ENCODE measurements at regions not wholly inside any gene's neighbourhood (a gene's known extent, or its start where the extent isn't known, plus 50 kb on each side); places are given as distances from the start of the nearest gene placed in this dataset.
"Not testable (repeated sequence)": the region's sequence is repeated elsewhere in the genome, so short reads cannot be mapped to it uniquely, and the experiment has no call there.

DNA sequence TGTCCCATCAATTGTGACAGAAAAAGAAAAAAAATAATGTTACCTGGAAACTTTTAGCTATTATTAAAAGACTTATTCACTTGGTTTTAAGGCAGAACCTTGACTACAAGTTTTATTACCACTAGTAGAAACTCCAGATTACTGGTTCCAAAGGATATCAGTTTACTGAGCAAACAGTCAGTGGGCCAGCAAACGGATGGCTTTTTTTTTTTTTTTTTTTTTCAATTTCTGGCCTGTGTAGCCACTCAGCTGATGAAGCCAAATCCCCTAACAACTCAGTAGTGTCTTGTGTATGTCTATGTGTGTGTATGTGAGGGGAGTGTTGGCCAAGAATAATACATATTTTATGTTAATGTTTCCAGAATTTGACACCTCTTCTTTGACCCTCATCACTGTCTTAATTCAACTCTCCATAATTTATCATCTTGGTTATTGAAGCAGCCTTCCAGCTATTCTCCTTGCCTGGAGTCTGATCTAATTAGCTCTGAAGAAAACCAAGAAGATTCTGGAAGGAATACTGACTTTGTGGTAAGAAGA, 724.9 kb downstream of the NSUN3 start:
- Mint-ChIP-seq H3K9me3 (peaks cover 12% of the 10 kb centered on the region), H3K4me1 (no peaks in the 10 kb centered on the region), H3K36me3 (ENCODE audit: low read depth) (no peaks in the 10 kb centered on the region), H3K27ac (no peak overlapping the region), H3K4me3 (no peak overlapping the region), H3K27me3 (no peaks in the 10 kb centered on the region)
- no peak for ATAC-seq
- no peak for DNase-seq

DNA sequence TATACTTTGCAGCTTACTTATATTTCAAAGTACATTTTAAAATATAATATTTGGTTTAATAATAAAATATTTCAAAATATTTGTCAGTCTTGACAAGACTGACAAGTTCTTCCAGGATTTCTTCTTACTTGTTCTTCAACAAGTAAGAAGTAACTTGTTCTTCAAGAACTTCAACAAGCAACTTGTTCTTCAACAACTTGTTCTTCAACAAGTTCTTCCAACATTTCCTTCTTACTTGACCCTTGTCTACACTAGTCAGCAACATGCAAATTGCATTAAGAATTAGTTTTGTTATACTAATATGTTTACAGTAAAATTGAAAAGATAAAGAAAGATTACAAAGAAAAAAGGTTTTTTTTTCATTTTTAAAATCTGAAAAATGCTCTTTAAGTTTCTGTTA, 731.7 kb downstream of the NSUN3 start:
- H3K4me1 Mint-ChIP-seq = no peaks in the 10 kb centered on the region
- no peak overlapping the region for H3K27ac Mint-ChIP-seq
- no peaks in the 10 kb centered on the region for H3K27me3 Mint-ChIP-seq
- no peaks in the 10 kb centered on the region for H3K36me3 Mint-ChIP-seq (ENCODE audit: low read depth)
- ATAC-seq = no peak
- no peak for DNase-seq
- H3K4me3 Mint-ChIP-seq = no peak overlapping the region
- peaks cover 5% of the 10 kb centered on the region for H3K9me3 Mint-ChIP-seq

DNA sequence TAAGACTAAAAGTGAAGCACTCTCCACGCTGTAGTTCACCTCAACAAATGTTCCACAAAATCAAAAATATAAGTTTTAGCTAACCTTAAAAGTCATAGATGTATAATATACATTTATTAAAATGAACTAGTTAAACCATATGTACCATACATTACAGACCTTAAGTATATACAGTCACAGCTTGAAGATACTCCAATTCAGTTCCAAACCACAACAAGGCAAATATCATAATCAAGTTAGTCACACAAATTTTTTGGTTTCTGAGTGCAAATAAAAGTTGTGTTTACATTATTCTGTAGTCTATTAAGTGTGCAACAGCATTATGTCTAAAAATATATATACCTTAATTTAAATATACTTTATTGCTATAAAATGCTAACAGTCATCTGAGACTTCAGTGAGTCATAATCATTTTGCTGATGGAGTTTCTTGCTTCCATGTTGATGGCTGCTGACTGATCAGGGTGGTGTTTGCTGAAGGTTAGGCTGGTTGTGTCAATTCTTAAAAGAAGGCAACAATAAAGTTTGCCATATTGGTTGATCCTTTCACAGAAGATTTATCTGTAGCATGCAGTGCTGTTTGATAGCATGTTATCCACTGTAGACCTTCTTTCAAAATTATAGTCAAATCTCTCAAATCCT, 736.7 kb downstream of the NSUN3 start:
- ATAC-seq = no peak
- no peak overlapping the region for H3K27ac Mint-ChIP-seq

DNA sequence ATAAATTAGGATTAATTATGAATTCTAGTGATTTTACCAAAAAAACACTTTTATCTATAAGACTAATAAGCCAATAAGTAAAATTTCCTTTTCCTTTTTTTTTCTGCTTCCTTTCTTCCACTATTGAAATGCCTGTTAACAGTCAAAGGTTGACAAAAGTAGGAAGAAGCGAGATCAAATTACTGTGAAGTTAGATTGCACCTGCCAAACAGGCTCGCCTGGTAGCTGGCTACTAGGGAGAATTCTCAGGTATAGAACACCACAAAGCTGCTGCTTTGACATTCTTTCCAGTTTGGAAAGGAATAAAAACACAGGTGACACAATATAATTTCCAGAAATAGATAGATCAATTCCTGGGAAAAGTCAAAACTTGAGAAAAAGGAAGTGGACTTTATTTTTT, 749.0 kb downstream of the NSUN3 start:
- DNase-seq (no peak), ATAC-seq (no peak)
- Mint-ChIP-seq H3K4me1 (no peaks in the 10 kb centered on the region), H3K9me3 (no peaks in the 10 kb centered on the region), H3K27ac (no peak overlapping the region), H3K27me3 (no peaks in the 10 kb centered on the region), H3K4me3 (no peak overlapping the region), H3K36me3 (ENCODE audit: low read depth) (no peaks in the 10 kb centered on the region)

More for the DNA sequence above, 736.7 kb downstream of the NSUN3 start:
- H3K4me3 Mint-ChIP-seq = no peak overlapping the region
- H3K4me1 Mint-ChIP-seq = no peaks in the 10 kb centered on the region
- DNase-seq = no peak
- H3K36me3 Mint-ChIP-seq (ENCODE audit: low read depth) = no peaks in the 10 kb centered on the region
- no peaks in the 10 kb centered on the region for H3K27me3 Mint-ChIP-seq
- peaks cover 7% of the 10 kb centered on the region for H3K9me3 Mint-ChIP-seq

DNA sequence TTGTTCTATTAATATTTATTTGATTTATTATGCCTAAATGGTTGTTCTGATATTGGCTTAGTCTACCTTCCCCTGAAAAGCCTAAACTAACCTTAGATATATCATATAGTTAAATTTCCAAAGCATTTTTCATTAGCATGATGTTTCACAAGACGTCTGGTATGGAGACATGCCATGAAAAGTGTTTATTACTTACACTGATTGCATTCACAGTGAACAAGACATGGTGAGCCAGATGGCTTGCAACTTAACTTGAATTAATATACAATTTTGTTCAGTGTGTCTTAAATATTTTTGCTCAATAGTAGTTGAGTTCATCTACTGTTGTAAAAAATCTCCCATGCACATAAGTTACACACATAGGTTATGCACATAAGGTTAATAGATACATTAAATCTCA, 758.4 kb downstream of the NSUN3 start:
- no peaks in the 10 kb centered on the region for H3K9me3 Mint-ChIP-seq
- ATAC-seq (no peak), DNase-seq (no peak)
- H3K27me3 Mint-ChIP-seq = no peaks in the 10 kb centered on the region
- H3K4me1 Mint-ChIP-seq = no peaks in the 10 kb centered on the region
- no peaks in the 10 kb centered on the region for H3K36me3 Mint-ChIP-seq (ENCODE audit: low read depth)
- no peak overlapping the region for H3K27ac Mint-ChIP-seq
- no peak overlapping the region for H3K4me3 Mint-ChIP-seq

DNA sequence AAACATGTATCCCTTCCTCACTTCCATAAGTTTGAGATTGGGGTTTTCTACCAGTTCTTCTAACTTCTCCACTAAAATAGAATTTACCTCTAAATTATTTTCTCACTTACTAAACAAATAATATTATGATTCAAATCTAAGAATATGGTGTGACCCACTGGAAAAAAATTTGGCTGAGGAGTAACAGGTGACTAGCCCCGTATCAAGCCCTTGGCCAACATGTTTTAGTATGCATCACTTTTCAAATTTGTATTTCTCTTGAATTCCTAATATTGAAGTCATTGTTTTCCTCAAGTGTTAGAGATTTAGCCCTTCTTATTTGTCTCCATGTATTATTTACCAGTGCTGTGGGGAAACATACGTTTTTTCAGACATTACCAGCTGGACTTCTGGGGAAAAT, 759.4 kb downstream of the NSUN3 start:
- H3K36me3 Mint-ChIP-seq (ENCODE audit: low read depth) = no peaks in the 10 kb centered on the region
- no peaks in the 10 kb centered on the region for H3K4me1 Mint-ChIP-seq
- H3K4me3 Mint-ChIP-seq = no peak overlapping the region
- no peaks in the 10 kb centered on the region for H3K9me3 Mint-ChIP-seq
- ATAC-seq (no peak), DNase-seq (no peak)
- H3K27ac Mint-ChIP-seq = no peak overlapping the region
- H3K27me3 Mint-ChIP-seq = no peaks in the 10 kb centered on the region

DNA sequence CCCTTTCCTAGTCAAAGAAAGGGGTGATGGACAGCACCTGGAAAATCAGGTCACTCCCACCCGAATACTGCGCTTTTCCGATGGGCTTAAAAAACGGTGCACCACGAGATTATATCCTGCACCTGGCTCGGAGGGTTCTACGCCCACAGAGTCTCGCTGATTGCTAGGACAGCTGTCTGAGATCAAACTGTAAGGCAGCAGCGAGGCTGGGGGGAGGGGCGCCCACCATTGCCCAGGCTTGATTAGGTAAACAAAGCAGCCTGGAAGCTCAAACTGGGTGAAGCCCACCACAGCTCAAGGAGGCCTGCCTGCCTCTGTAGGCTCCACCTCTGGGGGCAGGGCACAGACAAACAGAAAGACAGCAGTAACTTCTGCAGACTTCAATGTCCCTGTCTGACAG, 783.4 kb downstream of the NSUN3 start:
- not testable (repeated sequence) for H3K4me1 Mint-ChIP-seq; H3K27ac Mint-ChIP-seq; H3K4me3 Mint-ChIP-seq; DNase-seq; H3K9me3 Mint-ChIP-seq; H3K36me3 Mint-ChIP-seq (ENCODE audit: low read depth); H3K27me3 Mint-ChIP-seq; ATAC-seq

DNA sequence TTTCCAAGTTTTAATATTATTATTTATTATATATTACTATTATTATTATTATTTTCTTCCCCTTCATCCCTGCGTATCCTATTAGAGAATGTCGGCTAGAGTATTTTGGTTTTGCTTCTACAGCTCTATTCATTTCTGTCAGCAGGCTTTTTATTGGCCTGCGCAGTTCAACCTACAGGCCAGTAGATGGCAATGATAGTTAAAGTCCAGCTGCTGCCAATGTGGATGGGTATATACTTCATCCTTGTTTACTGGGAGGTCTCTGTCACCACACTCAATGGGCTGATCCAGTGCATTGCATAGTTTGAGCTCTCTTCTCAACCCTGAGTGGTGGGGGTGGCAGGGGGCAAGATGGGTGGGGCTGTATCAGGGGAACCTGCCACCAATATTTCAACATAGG, 799.8 kb downstream of the NSUN3 start:
- DNase-seq (no peak), ATAC-seq (no peak)
- Mint-ChIP-seq H3K4me1 (no peaks in the 10 kb centered on the region), H3K4me3 (no peak overlapping the region), H3K36me3 (ENCODE audit: low read depth) (no peaks in the 10 kb centered on the region), H3K27me3 (no peaks in the 10 kb centered on the region), H3K27ac (no peak overlapping the region), H3K9me3 (peaks cover 30% of the 10 kb centered on the region)

DNA sequence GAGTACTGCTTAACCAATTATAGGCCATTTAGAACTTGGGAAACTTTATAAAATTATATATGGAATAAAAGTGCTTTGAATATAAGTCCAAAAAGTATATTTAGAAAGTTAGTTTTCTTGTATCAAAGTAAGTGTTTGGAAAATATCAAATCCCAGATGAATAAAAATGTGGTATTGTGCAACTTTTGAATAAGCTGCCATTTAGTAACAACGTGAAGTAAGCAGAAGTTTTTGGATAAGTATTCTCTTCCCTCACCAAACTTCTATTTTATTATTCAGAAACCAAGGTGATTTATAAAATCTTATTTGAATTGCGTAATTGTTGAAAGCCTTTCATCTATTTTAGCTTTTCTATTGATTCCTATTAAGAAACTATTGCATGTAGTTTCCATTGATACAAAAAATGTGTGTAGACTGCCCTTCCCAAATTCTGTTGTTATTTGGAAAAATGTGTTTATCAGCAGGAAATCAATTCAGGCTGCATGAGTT, 806.2 kb downstream of the NSUN3 start:
- Mint-ChIP-seq H3K36me3 (ENCODE audit: low read depth) (no peaks in the 10 kb centered on the region), H3K4me3 (no peak overlapping the region), H3K27me3 (no peaks in the 10 kb centered on the region), H3K4me1 (no peaks in the 10 kb centered on the region), H3K9me3 (peaks cover 5% of the 10 kb centered on the region), H3K27ac (no peak overlapping the region)
- DNase-seq (no peak), ATAC-seq (no peak)

DNA sequence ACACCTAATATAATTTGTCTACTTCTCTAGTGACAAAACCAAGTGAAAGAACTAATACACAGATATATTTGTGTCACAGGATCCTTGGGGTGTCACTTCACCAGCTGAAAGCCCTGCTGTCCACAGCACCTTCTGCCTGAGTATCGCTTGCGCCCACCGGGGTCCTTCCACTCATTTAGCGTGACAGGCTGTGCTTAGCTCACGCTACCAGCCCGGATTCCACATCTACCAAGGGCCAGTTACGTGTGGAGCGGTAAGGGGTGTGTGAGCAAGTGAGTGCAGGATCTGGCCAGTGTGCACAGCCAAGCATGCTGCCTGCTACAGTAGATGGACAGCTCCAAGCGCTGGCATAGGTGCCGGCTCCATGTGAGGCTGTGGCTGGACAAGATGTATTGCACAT, 810.9 kb downstream of the NSUN3 start:
- Mint-ChIP-seq H3K9me3 (peaks cover 5% of the 10 kb centered on the region), H3K27ac (no peak overlapping the region), H3K27me3 (no peaks in the 10 kb centered on the region), H3K4me3 (no peak overlapping the region), H3K36me3 (ENCODE audit: low read depth) (no peaks in the 10 kb centered on the region), H3K4me1 (no peaks in the 10 kb centered on the region)
- no peak for DNase-seq
- ATAC-seq = no peak

DNA sequence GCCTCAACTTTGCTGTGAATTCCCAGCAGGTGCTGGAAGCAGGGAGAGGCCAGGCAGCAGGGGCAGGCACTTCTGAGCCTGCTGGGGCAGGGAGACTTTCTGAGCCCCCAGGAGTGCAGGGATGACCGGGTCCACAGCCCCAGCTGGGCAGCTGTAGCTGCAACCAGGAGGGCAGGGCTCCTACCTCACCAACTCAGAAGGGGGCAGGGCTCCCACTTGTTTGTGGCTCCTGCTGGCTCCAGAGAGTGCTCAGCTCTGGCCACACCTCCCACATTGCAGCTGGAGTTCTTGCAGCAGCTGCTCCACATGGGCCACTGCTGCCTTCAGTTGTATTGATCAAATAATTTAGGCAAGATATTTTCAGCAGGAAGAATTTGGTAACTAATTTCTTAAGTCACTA, 812.3 kb downstream of the NSUN3 start:
- ATAC-seq (no peak), DNase-seq (no peak)
- no peak overlapping the region for H3K4me3 Mint-ChIP-seq
- peaks cover 5% of the 10 kb centered on the region for H3K9me3 Mint-ChIP-seq
- no peaks in the 10 kb centered on the region for H3K4me1 Mint-ChIP-seq
- H3K36me3 Mint-ChIP-seq (ENCODE audit: low read depth) = no peaks in the 10 kb centered on the region
- no peaks in the 10 kb centered on the region for H3K27me3 Mint-ChIP-seq
- no peak overlapping the region for H3K27ac Mint-ChIP-seq

DNA sequence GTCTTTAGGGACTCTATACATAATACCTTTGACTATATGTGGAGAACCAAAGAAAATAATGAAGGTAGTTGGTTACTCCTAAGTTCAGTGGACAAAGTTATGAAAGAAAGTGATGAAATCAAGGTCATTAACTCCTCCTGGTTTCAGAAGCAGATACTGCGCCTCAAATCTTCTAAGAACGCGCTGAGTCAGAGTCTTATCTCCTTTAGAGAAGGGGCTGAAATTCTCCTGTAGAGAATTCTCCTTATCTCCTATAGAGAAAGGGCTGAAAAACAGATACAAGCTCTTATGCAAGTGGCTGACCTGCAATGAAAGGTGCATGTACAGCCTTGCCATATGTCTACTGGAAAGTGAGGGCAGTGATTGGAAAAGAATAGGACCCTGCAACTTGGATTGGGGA, 824.2 kb downstream of the NSUN3 start:
- DNase-seq = no peak
- ATAC-seq = no peak
- H3K36me3 Mint-ChIP-seq (ENCODE audit: low read depth) = no peaks in the 10 kb centered on the region
- peaks cover 15% of the 10 kb centered on the region for H3K9me3 Mint-ChIP-seq
- H3K27ac Mint-ChIP-seq = no peak overlapping the region
- H3K27me3 Mint-ChIP-seq = no peaks in the 10 kb centered on the region
- no peaks in the 10 kb centered on the region for H3K4me1 Mint-ChIP-seq
- H3K4me3 Mint-ChIP-seq = no peak overlapping the region

DNA sequence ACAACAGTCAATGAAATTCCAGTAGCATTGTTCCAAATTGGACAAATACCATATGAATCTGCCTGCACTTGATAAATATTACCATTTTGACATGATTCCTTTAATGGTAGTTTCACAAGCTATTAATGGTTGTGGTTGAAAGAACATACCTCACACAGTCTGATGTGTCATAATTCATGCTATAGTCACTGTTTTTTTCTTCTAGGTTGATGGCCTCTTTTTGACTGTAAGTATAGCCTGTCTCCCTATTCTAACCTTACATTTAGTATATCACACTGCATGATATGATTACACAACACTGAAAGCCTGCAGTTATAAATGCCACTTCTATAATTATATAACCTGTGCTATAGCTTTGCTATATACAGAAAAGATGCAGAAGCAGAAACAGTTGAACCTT, 834.1 kb downstream of the NSUN3 start:
- H3K4me3 Mint-ChIP-seq = no peak overlapping the region
- DNase-seq (no peak), ATAC-seq (no peak)
- no peaks in the 10 kb centered on the region for H3K4me1 Mint-ChIP-seq
- no peaks in the 10 kb centered on the region for H3K27me3 Mint-ChIP-seq
- H3K9me3 Mint-ChIP-seq = no peaks in the 10 kb centered on the region
- H3K36me3 Mint-ChIP-seq (ENCODE audit: low read depth) = no peaks in the 10 kb centered on the region
- H3K27ac Mint-ChIP-seq = no peak overlapping the region

DNA sequence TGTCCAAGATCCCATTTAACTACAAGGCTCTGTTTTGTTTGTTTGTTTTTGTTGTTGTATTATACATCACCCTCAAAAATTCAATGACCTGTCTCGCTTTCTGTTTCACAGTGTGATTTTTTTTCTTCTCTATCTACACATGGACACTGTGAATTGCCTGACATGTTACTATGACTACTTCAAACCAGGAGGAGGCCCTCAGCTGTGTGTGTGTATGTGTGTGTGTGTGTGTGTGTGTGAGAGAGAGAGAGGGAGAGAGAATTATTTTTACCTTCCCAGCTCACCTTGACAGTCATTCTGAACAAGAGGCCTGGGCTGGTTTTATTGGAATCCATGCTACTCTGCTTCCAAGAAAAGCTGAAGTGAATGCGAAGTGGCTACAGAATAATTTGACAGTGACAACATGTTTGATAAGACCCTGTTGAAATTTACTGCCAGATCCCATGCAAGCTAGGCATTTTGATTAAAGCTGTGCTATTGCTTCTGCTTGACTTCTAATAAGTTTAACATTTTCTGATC, 841.4 kb downstream of the NSUN3 start:
- Mint-ChIP-seq H3K27ac (no peak overlapping the region), H3K4me3 (no peak overlapping the region), H3K4me1 (no peaks in the 10 kb centered on the region), H3K27me3 (no peaks in the 10 kb centered on the region), H3K36me3 (ENCODE audit: low read depth) (no peaks in the 10 kb centered on the region), H3K9me3 (peaks cover 7% of the 10 kb centered on the region)
- ATAC-seq (no peak), DNase-seq (no peak)

DNA sequence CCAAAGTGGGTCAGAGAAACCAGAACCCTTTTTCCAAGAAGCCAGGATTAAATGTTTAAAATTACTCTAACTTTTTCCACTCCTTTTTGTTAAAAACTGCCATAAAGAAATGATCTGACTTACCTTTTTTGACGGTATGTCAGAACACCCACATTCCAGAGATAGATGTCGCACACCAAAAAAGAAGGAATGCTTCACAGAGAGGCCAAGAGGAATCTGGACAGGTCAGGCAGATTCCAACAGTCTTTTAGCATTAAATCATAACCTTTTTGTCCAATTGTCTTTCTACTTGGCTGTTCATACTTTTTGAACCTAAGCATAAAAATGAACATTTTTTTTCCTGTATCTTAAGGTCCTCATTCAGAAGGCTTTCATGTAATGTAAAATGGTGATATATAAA, 846.9 kb downstream of the NSUN3 start:
- Mint-ChIP-seq H3K27me3 (no peaks in the 10 kb centered on the region), H3K4me1 (no peaks in the 10 kb centered on the region), H3K9me3 (peaks cover 7% of the 10 kb centered on the region), H3K36me3 (ENCODE audit: low read depth) (no peaks in the 10 kb centered on the region), H3K4me3 (no peak overlapping the region), H3K27ac (no peak overlapping the region)
- DNase-seq (no peak), ATAC-seq (no peak)

DNA sequence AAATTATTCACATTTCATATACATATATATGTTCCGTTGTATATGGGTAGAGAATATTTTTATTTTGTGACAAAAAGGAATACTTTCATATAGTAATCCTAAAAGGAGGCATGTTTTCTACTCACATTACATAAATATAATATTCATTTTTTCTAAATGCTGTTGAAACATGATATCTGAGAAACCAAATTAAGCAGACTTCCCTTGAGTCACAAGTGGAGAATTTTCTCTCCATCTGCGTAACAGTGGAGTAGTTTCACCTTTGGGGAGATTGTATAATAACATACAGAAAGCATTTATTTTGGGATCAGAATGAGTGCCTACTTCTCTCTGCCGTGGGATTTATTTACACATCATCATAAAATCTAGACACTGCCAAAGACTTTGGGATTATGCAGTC, 849.8 kb downstream of the NSUN3 start:
- no peak overlapping the region for H3K27ac Mint-ChIP-seq
- H3K4me1 Mint-ChIP-seq = no peaks in the 10 kb centered on the region
- no peaks in the 10 kb centered on the region for H3K36me3 Mint-ChIP-seq (ENCODE audit: low read depth)
- no peak overlapping the region for H3K4me3 Mint-ChIP-seq
- no peak for DNase-seq
- H3K27me3 Mint-ChIP-seq = no peaks in the 10 kb centered on the region
- ATAC-seq = no peak
- H3K9me3 Mint-ChIP-seq = peaks cover 6% of the 10 kb centered on the region
